ENCODE measurements at regions not wholly inside any gene's neighbourhood (a gene's known extent, or its start where the extent isn't known, plus 50 kb on each side); places are given as distances from the start of the nearest gene placed in this dataset.
A peak's percentile ranks its signal among the peaks of the same experiment; 100 is the strongest.
"Not testable (repeated sequence)": the region's sequence is repeated elsewhere in the genome, so short reads cannot be mapped to it uniquely, and the experiment has no call there.

DNA sequence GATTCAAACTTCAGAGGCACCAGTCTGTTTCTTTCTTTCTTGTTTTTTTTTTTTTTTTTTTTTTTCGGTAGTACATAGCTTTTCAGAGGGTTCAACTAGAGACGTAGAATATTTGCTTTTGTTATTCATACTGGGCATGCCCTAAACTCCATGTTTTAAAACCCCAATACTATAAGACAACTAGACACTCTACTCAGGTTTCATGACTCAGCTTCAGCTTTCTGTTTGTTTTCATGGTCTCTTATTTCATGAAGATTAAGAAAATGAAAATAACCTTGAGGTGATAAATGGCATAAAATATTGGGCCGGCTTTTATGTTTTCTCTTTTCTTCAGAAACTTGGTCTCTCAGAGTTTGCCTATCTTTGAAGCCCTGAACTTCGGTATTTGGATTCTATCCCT is 2126.3 kb upstream of the ACO1 start:
- no peak for DNase-seq

DNA sequence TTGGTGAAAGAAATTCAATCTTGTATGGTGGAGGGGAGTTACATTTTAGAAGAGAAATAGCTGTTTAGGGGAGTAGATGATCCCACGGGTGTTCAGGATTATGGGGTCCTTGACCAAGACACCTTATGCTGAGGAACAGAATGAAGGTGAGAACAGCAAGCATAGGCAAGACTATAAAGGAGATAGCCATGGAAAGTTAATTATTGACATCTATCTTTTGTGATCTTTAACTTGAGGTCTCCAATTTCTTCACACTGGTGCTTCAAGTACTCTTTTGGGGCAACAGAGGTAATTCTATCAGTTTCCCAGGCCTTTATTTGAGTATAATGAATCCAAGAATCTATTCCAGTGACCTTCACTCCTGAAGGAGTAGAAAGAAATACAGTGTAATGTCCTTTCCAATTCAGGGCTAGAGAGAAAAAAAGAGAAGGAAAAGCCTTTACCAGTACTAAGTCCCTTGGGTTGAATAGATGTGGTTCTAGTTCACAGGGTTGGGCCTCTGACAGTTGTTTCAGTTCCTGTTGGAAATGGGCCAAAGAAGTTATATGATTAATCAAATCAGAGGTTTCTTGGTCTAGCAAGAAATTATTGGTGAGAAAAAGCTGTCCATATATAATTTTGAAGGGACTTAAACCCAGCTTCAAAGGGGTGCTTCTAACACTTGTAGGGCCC is 2104.1 kb upstream of the ACO1 start:
- no peak for DNase-seq

GRCh38 chr9:30289435-30289834 is 2095.0 kb upstream of the ACO1 start:
- no peak for DNase-seq

- DNase-seq: not testable (repeated sequence)
Measured at GRCh38 chr9:30292026-30292425, 2092.4 kb upstream of the ACO1 start.

GRCh38 chr9:30293231-30293630 is 2091.2 kb upstream of the ACO1 start:
- no peak for DNase-seq

DNA sequence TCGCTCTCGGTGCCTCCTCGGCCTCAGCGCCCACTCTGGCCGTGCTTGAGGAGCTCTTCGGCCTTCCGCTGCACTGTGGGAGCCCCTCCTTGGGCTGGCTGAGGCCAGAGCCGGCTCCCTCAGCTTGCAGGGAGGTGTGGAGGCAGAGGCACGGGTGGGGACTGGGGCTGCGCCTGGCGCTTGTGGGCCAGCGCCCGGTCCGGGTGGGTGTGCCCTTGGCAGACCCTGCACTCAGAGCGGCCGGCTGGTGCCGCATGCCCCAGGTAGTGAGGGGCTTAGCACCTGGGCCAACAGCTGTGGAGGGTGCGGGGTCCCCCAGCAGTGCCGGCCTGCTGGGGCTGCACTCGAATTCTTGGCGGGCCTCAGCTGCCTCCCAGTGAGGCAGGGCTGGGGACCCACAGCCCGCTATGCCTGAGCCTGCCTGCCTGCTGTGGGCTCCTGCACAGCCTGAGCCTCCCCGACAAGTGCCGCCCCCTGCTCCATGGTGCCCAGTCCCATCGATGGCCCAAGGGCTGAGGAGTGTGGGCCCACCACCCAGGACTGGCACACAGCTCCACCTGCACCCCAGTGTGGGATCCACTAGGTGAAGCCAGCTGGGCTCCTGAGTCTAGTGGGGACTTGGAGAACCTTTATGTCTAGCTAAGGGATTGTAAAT is 2085.2 kb upstream of the ACO1 start:
- no peak for DNase-seq

GRCh38 chr9:30301271-30301963 is 2083.0 kb upstream of the ACO1 start:
- peak; percentile 11 to 61 for DNase-seq

DNA sequence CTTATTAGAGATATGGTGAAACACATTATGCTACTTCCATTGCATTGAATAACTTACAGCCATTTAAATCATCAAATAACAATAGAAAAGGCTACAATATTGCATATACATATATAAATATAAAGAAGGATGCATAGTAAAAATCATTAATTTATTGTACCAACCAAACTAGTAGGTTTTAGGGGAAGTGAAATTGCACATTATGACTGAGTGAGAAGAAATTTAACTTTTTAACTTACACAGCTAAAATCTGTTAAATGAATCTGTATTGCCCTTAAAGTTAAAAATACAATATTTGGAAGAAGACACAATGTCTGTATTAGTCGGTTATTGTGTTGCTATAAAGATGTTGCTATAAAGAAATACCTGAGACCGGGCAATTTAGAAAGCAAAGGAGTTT is 2073.7 kb upstream of the ACO1 start:
- DNase-seq: no peak

GRCh38 chr9:30329431-30329830 is 2055.0 kb upstream of the ACO1 start:
- DNase-seq: no peak

DNA sequence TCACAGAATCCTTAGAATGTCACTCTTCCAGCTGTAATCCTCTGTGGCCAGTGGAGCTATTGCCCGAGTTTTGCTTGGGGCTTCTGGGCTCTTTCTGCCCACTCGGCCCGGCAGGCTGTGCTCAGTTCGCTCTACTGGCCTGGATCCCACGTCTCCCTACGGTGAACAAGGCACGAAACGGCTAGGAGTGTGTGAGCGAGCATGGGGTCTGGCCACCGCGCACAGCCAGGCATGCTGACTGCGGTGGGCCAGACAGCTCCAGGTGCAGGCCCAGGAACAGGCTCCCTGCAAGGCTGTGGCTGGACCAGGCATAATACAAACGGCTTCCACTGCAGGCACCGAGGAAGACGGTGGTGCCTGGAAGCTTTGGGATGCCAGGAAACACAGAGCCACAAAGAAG is 2035.5 kb upstream of the ACO1 start:
- no peak for DNase-seq

DNA sequence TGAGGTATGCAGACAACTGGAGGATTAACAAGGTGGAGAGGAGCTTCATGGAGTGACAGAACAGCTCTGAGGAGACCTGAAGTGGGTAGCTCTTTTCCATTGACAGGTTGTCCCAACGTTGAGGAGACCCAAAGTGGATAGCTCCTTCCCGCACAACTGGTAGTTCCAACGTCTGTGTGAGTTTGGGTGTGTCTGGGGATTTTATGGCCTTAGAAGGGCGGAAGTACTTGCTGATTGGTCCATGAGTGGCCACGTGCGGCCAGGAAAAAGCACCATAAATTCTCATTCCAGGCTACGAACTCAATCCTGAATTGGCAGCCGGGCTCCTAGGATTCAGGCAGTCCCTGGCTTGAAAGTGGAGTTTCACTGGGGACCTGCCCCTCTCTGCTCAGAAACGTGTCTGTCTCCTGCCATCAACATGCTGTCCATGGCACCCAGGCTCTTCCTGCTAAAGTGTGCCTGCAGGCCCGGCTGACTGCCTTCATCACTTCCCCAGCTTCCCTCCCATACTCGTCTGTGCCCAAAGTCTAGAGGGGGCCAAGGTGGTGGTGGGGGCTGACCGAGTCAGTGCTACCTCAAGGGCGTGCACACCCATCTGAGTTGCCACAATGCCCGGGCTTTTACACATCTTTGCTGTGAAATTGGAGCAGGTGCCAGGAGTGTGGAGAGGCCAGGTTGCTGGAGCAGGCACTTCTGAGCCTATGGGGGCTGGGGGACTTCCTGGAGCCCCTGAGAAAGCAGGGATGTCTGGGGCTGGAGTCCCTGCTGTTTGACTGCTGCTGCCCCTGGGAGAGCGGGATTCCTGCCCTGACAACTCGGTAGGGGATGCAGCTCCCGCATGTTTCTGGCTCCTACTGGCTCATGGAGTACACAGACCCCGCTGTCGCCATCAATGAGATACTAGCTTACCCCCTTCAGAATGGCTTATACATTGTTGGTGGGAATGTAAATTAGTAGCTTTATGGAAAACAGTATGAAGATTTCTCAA is 2034.6 kb upstream of the ACO1 start:
- no peak for DNase-seq

DNA sequence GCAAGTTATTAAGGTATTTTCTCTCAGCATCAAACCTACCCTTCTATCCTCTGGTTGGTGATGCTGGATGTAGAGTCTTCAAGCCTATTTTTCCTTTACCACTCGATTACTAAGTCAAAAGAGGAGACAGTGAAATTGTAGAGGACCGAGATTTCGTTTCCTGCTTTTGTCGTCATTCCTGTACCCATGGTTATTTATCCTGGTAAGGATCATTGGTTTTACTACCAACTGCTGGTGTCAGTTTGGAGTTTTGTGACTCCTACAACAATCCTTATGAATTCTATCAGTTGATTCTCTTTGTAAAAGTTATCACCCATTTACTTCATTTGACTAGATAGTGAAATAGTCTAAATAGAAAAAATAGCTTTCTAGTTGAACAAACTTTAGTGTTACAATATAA is 2028.2 kb upstream of the ACO1 start:
- DNase-seq: no peak

- DNase-seq: no peak
Measured at GRCh38 chr9:30362373-30362772, 2022.1 kb upstream of the ACO1 start.

DNA sequence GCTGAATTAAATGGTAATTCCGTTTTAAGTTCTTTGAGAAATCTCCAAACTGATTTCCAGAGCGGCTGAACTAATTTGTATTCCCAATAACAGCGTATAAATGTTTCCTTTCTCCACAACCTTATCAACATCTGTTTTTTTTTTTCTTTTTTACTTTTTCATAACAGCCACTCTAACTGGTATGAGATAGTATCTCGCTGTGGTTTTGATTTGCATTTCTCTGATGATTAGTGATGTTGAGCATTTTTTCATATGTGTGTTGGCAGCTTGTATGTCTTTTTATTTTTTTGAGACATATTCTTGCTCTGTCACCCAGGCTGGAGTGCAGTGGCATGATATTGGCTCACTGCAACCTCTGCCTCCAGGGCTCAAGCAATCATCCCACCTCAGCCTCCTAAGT is 2018.3 kb upstream of the ACO1 start:
- DNase-seq: not testable (repeated sequence)

GRCh38 chr9:30382271-30382670 is 2002.2 kb upstream of the ACO1 start:
- no peak for DNase-seq

DNA sequence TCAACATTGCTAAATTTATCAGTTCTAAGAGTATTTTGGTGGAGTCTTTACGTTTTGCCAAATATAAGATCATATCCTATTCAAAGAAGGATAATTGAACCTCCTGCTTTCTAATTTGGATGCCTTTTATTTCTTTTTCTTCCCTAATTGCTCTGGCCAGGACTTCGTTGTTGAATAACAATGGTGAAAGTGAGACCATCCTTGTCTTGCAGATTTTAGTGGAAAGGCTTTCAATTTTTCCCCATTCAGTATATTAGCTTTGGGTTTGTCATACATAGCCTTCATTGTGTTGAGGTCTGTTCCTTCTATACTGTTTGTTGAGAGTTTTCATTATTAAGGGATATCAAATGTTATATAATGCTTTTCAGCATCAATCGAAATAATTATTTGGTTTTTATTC is 1974.2 kb upstream of the ACO1 start:
- no peak for DNase-seq

DNA sequence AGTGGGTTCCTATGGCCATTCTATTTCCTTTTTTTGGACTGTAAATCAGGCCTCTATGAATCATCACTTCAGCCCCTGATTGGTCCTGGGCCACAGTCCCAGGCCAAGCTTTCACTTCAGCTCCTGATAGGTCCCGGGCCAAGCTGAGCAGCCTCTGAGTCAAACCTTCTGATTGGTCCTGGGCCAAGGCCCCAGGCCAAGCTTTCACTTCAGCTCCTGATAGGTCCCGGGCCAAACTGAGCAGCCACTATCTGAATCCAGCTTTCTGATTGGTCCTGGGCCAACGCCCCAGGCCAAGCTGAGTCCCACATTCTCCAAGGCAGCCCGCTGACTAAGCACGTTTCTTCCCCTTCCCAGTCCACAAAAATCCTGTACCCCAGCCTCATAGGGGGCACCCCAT is 1972.9 kb upstream of the ACO1 start:
- DNase-seq: no peak

- no peak for DNase-seq
Measured at GRCh38 chr9:30459156-30459555, 1925.3 kb upstream of the ACO1 start.

DNA sequence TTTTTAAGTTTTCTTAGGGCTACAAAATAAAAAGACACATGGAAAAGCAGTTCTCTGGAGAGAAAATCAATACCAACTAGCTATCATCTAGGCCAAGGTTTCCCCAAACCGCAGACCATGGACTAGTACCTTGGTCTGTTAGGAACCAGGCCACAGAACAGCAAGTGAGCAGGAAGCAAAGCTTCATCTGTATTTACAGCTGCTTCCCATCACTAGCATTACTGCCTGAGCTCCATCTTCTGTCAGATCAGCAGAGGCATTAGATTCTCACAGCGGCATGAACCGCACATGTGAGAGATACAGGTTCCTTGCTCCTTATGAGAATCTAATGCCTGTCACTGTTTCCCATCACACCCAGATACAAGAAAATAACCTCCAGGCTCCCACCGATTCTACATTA is 1907.6 kb upstream of the ACO1 start:
- DNase-seq: no peak

GRCh38 chr9:30478684-30479083 is 1905.8 kb upstream of the ACO1 start:
- no peak for DNase-seq

- no peak for DNase-seq
Measured at GRCh38 chr9:30482499-30482898, 1901.9 kb upstream of the ACO1 start.

- no peak for DNase-seq
Measured at GRCh38 chr9:30484690-30485089, 1899.8 kb upstream of the ACO1 start.

- DNase-seq: no peak
Measured at GRCh38 chr9:30504502-30504905, 1879.9 kb upstream of the ACO1 start.

All from bone marrow (tissue), 2 donors.